A673 (cell line): ENCODE measurements at regions not wholly inside any gene's neighbourhood (a gene's known extent, or its start where the extent isn't known, plus 50 kb on each side); places are given as distances from the start of the nearest gene placed in this dataset.

Experiments used
- BruUV-seq: library from RNA; stranded (reverse); fragments of 400-500 nt; replicated peaks from 2 replicates; lab custom pipeline; 2021; lab: Mats Ljungman, UMichigan
- CTCF ChIA-PET: fragments of 300-600 bp; sonication (Branson Sonifier 250); formaldehyde crosslinking; loops from one replicate; lab custom pipeline; 2022; ENCODE audit warnings: antibody characterized with exemption; lab: Charles Lee
- POLR2A ChIA-PET: fragments of 300-600 bp; sonication (Branson Sonifier 250); formaldehyde crosslinking; loops from one replicate; lab custom pipeline; 2022; ENCODE audit warnings: antibody characterized with exemption; ENCODE audit not compliant: low non-redundant PET; lab: Charles Lee
- DNase-seq: peaks from one replicate; pipeline ENCODE4 v3.0.0-alpha.2; 2015; ENCODE audit warnings: low spot score
- H3K27ac ChIP-seq: fragments of 200-600 bp; sonication (generic); 2 replicates; pipeline ENCODE4 v1.5.1; 2016; ENCODE audit warnings: mixed run types, low read depth, mild to moderate bottlenecking, mixed read lengths, antibody characterized with exemption, low read length; ENCODE audit not compliant: poor library complexity, severe bottlenecking
- H3K27me3 ChIP-seq: fragments of 200-600 bp; sonication (generic); replicated peaks from 2 replicates; pipeline ENCODE4 v1.6.1; 2017; ENCODE audit warnings: mixed run types, low read depth, mild to moderate bottlenecking, mixed read lengths, antibody characterized with exemption, low read length; ENCODE audit not compliant: insufficient read depth, poor library complexity
- H3K36me3 ChIP-seq: fragments of 200-600 bp; sonication (generic); 2 replicates; pipeline ENCODE4 v1.6.1; 2016; ENCODE audit warnings: mixed run types, mild to moderate bottlenecking, mixed read lengths, antibody characterized with exemption, low read length; ENCODE audit not compliant: insufficient read depth, poor library complexity, severe bottlenecking
- H3K4me1 ChIP-seq: fragments of 200-600 bp; sonication (generic); 2 replicates; pipeline ENCODE4 v1.6.1; 2017; ENCODE audit warnings: mixed run types, mild to moderate bottlenecking, mixed read lengths, antibody characterized with exemption, low read length; ENCODE audit not compliant: insufficient read depth, poor library complexity, severe bottlenecking
- H3K4me3 ChIP-seq: fragments of 200-600 bp; sonication (generic); 2 replicates; pipeline ENCODE4 v1.5.1; 2016; ENCODE audit warnings: low read depth, mixed run types, mild to moderate bottlenecking, mixed read lengths, low read length; ENCODE audit not compliant: poor library complexity, severe bottlenecking
- H3K9me3 ChIP-seq: fragments of 200-600 bp; sonication (generic); 2 replicates; pipeline ENCODE4 v1.6.1; 2016; ENCODE audit warnings: mixed run types, low read depth, mild to moderate bottlenecking, mixed read lengths, antibody characterized with exemption, low read length; ENCODE audit not compliant: poor library complexity, severe bottlenecking
- EZH2 ChIP-seq: fragments of 200-600 bp; sonication (generic); IDR thresholded peaks from 2 replicates; pipeline ENCODE4 v1.6.1; 2017; ENCODE audit warnings: borderline replicate concordance, low read depth, mild to moderate bottlenecking, mixed read lengths, antibody characterized with exemption, low read length; ENCODE audit not compliant: poor library complexity, severe bottlenecking
- intact Hi-C: fragments of 100-400 bp; cut with micrococcal nuclease; formaldehyde crosslinking; loops from one replicate; pipeline ENCODE4 v1.10.0; 2022; ENCODE audit not compliant: unreplicated experiment
- TF ChIP-seq, protein P1 (sequence below): fragments of 300-800, 200-600 bp; sonication (generic); conservative IDR thresholded peaks from 2 replicates; pipeline ENCODE4 v1.5.1; 2017; ENCODE audit warnings: low read depth, mild to moderate bottlenecking, antibody characterized with exemption, low read length, moderate library complexity, mixed read lengths

DNA sequence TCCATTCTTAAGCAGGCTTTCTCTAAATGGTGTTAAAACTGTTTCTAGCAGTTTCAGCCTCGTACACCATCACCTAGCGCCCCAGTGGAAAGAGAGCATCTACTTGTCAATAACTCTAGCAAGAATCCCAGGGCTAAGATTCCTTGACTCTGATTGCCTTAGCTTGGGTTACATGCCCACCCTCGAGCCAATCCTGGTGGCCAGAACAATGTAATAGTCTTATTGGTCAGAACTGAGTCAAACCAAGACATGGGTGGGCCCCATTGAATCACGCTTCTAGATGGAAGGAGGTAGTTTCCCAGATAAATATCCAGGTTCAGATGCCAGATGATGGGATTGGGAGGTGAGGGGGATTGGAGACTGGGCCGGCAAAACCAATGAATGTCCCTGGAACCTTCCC is 55.9 kb upstream of the MED13L start:
- no TSS peak for BruUV-seq
- intact Hi-C loops = no loop called here
- no peaks in the 10 kb centered on the region for H3K27me3 ChIP-seq
- CTCF ChIA-PET = no interaction called here
- H3K36me3 ChIP-seq = no peaks in the 10 kb centered on the region
- DNase-seq = no peak
- H3K4me3 ChIP-seq = no peak overlapping the region
- peaks cover 3% of the 10 kb centered on the region for H3K4me1 ChIP-seq
- POLR2A ChIA-PET = no interaction called here
- TF ChIP-seq, protein P1, sequence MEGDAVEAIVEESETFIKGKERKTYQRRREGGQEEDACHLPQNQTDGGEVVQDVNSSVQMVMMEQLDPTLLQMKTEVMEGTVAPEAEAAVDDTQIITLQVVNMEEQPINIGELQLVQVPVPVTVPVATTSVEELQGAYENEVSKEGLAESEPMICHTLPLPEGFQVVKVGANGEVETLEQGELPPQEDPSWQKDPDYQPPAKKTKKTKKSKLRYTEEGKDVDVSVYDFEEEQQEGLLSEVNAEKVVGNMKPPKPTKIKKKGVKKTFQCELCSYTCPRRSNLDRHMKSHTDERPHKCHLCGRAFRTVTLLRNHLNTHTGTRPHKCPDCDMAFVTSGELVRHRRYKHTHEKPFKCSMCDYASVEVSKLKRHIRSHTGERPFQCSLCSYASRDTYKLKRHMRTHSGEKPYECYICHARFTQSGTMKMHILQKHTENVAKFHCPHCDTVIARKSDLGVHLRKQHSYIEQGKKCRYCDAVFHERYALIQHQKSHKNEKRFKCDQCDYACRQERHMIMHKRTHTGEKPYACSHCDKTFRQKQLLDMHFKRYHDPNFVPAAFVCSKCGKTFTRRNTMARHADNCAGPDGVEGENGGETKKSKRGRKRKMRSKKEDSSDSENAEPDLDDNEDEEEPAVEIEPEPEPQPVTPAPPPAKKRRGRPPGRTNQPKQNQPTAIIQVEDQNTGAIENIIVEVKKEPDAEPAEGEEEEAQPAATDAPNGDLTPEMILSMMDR = no peak
- no peak for TF ChIP-seq EZH2
- no peak overlapping the region for H3K27ac ChIP-seq
- H3K9me3 ChIP-seq = no peaks in the 10 kb centered on the region

DNA sequence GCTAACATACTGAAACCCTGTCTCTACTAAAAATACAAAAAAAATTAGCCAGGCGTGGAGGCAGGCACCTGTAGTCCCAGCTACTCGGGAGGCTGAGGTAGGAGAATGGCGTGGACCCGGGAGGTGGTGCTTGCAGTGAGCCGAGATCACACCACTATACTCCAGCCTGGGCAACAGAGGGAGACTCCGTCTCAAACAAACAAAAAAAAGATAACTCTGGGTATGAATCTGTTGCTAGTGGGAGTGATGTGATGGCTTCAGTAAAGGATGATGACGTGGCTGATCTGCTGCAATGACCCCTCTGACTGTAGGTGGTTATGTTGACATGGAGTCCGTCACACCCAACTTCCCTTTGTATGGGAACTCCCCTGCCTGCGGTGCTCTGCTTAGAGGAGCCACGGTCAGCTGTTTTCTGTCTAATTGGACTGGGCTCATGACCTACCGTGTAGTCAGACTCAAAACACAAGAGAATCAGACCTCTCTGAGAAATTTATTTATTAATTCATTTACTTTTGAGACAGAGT is 59.1 kb upstream of the MED13L start:
- no TSS peak for BruUV-seq
- H3K9me3 ChIP-seq = no peaks in the 10 kb centered on the region
- no peak for TF ChIP-seq EZH2
- TF ChIP-seq, protein P1 = no peak
- ChIA-PET POLR2A (no interaction called here), CTCF (no interaction called here)
- no peak overlapping the region for H3K27ac ChIP-seq
- no peak for DNase-seq
- H3K4me3 ChIP-seq = no peak overlapping the region
- peaks cover 3% of the 10 kb centered on the region for H3K4me1 ChIP-seq
- no peaks in the 10 kb centered on the region for H3K27me3 ChIP-seq
- H3K36me3 ChIP-seq = no peaks in the 10 kb centered on the region
- intact Hi-C loops = no loop called here

- TF ChIP-seq EZH2 = no peak
- TF ChIP-seq, protein P1 = no peak
- ChIA-PET CTCF (no interaction called here), POLR2A (no interaction called here)
- no TSS peak for BruUV-seq
- H3K4me3 ChIP-seq = no peak overlapping the region
- peaks cover 3% of the 10 kb centered on the region for H3K4me1 ChIP-seq
- H3K27me3 ChIP-seq = no peaks in the 10 kb centered on the region
- no peak overlapping the region for H3K27ac ChIP-seq
- no peak for DNase-seq
- no peaks in the 10 kb centered on the region for H3K9me3 ChIP-seq
- H3K36me3 ChIP-seq = no peaks in the 10 kb centered on the region
- intact Hi-C loops = no loop called here
Observed at GRCh38 chr12:116337312-116337711, 59.8 kb upstream of the MED13L start.
